ENCODE measurements at regions not wholly inside any gene's neighbourhood (a gene's known extent, or its start where the extent isn't known, plus 50 kb on each side); places are given as distances from the start of the nearest gene placed in this dataset.

DNA sequence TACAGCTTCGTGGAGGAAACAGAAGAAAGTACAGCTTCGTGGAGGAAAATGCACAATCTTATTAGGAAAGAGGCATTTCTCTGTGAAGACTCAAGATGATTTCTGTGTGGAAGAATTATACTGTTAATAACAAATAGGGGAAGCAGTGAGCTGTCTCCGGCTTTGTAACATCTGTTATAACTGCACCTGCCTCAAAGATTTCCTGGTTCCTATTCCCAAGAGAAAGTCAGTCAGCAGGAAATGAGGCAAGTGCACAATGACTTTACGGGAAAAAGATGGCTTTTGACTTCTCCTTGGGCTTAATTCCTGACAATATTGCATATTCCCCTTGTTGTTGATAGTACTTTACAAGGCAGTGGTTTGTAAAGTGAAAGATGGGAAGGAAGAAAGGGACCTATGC lies 538.5 kb downstream of the BMP2 start:
- DNase-seq (ENCODE audit: low spot score) (no peak), ATAC-seq (no peak)
- H3K27me3 ChIP-seq (ENCODE audit: insufficient read depth): no peaks in the 10 kb centered on the region
- peaks cover 15% of the 10 kb centered on the region for H3K4me1 Mint-ChIP-seq
- H2AFZ ChIP-seq: no peak overlapping the region
- no peaks in the 10 kb centered on the region for H3K36me3 Mint-ChIP-seq (ENCODE audit: low read depth)
- no peaks in the 10 kb centered on the region for H4K20me1 ChIP-seq (replicated peaks; ENCODE audit: insufficient read depth)
- no peak overlapping the region for H3K27ac ChIP-seq (ENCODE audit: low read depth)
- no peaks in the 10 kb centered on the region for H3K79me2 ChIP-seq (replicated peaks; ENCODE audit: insufficient read depth)
- no peaks in the 10 kb centered on the region for H3F3A ChIP-seq (replicated peaks; ENCODE audit: low read depth)
- H3K4me3 ChIP-seq: no peak overlapping the region
- H3K27me3 Mint-ChIP-seq (ENCODE audit: insufficient read depth, low read depth, poor library complexity): no peaks in the 10 kb centered on the region
- no peak overlapping the region for H3K4me3 Mint-ChIP-seq
- no peak overlapping the region for H3K4me2 ChIP-seq
- H3K4me1 ChIP-seq (ENCODE audit: insufficient read depth): peaks cover 9% of the 10 kb centered on the region; the same call in 1 of the 2 replicates
- TF ChIP-seq STAT1 (IDR thresholded peaks at IDR 0.05; ENCODE audit: unreplicated experiment): no peak
- TF ChIP-seq JUNB (IDR thresholded peaks at IDR 0.05; ENCODE audit: unreplicated experiment): no peak
- no peak for TF ChIP-seq CTCF (conservative IDR thresholded peaks at IDR 0.05; ENCODE audit: low read depth in 2 of 2)
- TF ChIP-seq EZH2phosphoT487 (IDR thresholded peaks at IDR 0.05; ENCODE audit: unreplicated experiment): no peak
- H3K27ac Mint-ChIP-seq: no peak overlapping the region
- H3K36me3 ChIP-seq (ENCODE audit: insufficient read depth): no peaks in the 10 kb centered on the region
- H3K9me3 Mint-ChIP-seq: no peaks in the 10 kb centered on the region
- no peaks in the 10 kb centered on the region for H3K9me2 ChIP-seq (ENCODE audit: insufficient read depth)

DNA sequence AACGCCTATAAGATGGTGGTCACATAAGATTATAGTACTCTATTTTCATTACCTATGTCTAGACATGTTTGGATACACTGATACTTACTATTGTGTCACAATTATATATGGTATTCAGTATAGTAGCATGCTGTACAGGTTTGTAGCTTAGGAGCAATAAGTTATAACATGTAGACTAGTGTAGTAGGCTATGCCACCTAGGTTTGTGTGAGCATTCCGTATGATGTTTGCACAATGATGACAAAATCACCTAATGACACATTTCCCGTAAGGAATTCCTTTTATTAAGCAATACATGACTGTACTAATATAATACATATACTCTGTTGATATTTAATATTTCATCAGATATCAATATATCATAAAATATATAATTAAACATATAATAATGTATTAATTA lies 540.7 kb downstream of the BMP2 start:
- no peak overlapping the region for H3K4me2 ChIP-seq
- H2AFZ ChIP-seq: no peak overlapping the region
- H3K36me3 ChIP-seq (ENCODE audit: insufficient read depth): no peaks in the 10 kb centered on the region
- ATAC-seq (no peak), DNase-seq (ENCODE audit: low spot score) (no peak)
- H3K27ac Mint-ChIP-seq: no peak overlapping the region
- no peaks in the 10 kb centered on the region for H3K9me2 ChIP-seq (ENCODE audit: insufficient read depth)
- H3K79me2 ChIP-seq (replicated peaks; ENCODE audit: insufficient read depth): no peaks in the 10 kb centered on the region
- no peak overlapping the region for H3K4me3 ChIP-seq
- H3K9me3 Mint-ChIP-seq: no peaks in the 10 kb centered on the region
- no peaks in the 10 kb centered on the region for H3K4me1 Mint-ChIP-seq
- H4K20me1 ChIP-seq (replicated peaks; ENCODE audit: insufficient read depth): no peaks in the 10 kb centered on the region
- no peaks in the 10 kb centered on the region for H3K27me3 ChIP-seq (ENCODE audit: insufficient read depth)
- H3K36me3 Mint-ChIP-seq (ENCODE audit: low read depth): no peaks in the 10 kb centered on the region
- no peak overlapping the region for H3K27ac ChIP-seq (ENCODE audit: low read depth)
- no peak overlapping the region for H3K4me3 Mint-ChIP-seq
- no peaks in the 10 kb centered on the region for H3F3A ChIP-seq (replicated peaks; ENCODE audit: low read depth)
- no peaks in the 10 kb centered on the region for H3K4me1 ChIP-seq (ENCODE audit: insufficient read depth)
- H3K27me3 Mint-ChIP-seq (ENCODE audit: insufficient read depth, low read depth, poor library complexity): no peaks in the 10 kb centered on the region
- no peak for TF ChIP-seq ZNF331 (CRISPR knock-in tag; IDR thresholded peaks at IDR 0.05; ENCODE audit: low read depth)
- TF ChIP-seq EZH2phosphoT487 (IDR thresholded peaks at IDR 0.05; ENCODE audit: unreplicated experiment): no peak
- no peak for TF ChIP-seq POLR2AphosphoS5 (IDR thresholded peaks at IDR 0.05; ENCODE audit: low read depth)
- TF ChIP-seq, protein P1, sequence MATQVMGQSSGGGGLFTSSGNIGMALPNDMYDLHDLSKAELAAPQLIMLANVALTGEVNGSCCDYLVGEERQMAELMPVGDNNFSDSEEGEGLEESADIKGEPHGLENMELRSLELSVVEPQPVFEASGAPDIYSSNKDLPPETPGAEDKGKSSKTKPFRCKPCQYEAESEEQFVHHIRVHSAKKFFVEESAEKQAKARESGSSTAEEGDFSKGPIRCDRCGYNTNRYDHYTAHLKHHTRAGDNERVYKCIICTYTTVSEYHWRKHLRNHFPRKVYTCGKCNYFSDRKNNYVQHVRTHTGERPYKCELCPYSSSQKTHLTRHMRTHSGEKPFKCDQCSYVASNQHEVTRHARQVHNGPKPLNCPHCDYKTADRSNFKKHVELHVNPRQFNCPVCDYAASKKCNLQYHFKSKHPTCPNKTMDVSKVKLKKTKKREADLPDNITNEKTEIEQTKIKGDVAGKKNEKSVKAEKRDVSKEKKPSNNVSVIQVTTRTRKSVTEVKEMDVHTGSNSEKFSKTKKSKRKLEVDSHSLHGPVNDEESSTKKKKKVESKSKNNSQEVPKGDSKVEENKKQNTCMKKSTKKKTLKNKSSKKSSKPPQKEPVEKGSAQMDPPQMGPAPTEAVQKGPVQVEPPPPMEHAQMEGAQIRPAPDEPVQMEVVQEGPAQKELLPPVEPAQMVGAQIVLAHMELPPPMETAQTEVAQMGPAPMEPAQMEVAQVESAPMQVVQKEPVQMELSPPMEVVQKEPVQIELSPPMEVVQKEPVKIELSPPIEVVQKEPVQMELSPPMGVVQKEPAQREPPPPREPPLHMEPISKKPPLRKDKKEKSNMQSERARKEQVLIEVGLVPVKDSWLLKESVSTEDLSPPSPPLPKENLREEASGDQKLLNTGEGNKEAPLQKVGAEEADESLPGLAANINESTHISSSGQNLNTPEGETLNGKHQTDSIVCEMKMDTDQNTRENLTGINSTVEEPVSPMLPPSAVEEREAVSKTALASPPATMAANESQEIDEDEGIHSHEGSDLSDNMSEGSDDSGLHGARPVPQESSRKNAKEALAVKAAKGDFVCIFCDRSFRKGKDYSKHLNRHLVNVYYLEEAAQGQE (IDR thresholded peaks at IDR 0.05; ENCODE audit: unreplicated experiment): no peak
- TF ChIP-seq JUNB (IDR thresholded peaks at IDR 0.05; ENCODE audit: unreplicated experiment): no peak
- no peak for TF ChIP-seq EZH2 (IDR thresholded peaks at IDR 0.05; ENCODE audit: low read depth, unreplicated experiment)
- TF ChIP-seq, protein P2, sequence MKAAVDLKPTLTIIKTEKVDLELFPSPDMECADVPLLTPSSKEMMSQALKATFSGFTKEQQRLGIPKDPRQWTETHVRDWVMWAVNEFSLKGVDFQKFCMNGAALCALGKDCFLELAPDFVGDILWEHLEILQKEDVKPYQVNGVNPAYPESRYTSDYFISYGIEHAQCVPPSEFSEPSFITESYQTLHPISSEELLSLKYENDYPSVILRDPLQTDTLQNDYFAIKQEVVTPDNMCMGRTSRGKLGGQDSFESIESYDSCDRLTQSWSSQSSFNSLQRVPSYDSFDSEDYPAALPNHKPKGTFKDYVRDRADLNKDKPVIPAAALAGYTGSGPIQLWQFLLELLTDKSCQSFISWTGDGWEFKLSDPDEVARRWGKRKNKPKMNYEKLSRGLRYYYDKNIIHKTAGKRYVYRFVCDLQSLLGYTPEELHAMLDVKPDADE (IDR thresholded peaks at IDR 0.05): no peak
- TF ChIP-seq ZNF114 (CRISPR knock-in tag; IDR thresholded peaks at IDR 0.05): no peak
- no peak for TF ChIP-seq CTCF (conservative IDR thresholded peaks at IDR 0.05; ENCODE audit: low read depth in 2 of 2)
- no peak for TF ChIP-seq CREB1 (CRISPR knock-in tag; IDR thresholded peaks at IDR 0.05; ENCODE audit: low read depth)
- no peak for TF ChIP-seq STAT1 (IDR thresholded peaks at IDR 0.05; ENCODE audit: unreplicated experiment)
- TF ChIP-seq NANOG (IDR thresholded peaks at IDR 0.05; ENCODE audit: borderline replicate concordance): no peak

Data from GM23338 (cell line).